ENCODE measurements at regions not wholly inside any gene's neighbourhood (a gene's known extent, or its start where the extent isn't known, plus 50 kb on each side); places are given as distances from the start of the nearest gene placed in this dataset.

DNA sequence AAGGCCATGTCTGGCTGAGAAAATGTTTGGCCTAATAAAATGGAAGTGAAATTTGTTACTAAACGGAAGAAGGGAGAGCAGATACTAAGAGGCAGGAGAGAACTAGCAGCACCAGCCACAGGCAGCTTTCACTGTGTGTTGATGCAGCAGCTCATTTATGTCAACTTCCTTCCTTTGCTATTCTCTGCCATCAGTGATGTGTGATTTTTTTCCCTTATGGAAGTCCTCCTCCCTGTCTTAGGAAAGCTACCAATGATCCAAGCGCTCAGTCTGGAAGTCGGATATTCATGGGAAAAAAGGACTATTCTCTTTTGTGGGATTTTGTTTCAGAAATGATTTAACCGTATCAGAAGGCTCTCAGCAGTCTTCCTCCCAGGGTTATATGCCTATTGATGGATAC, 1629.2 kb downstream of the CDH8 start (continued):
- no peak for TF ChIP-seq SKI (IDR thresholded peaks at IDR 0.05; ENCODE audit: partially characterized antibody)
- no peak for TF ChIP-seq SIX4 (CRISPR knock-in tag; IDR thresholded peaks at IDR 0.05)
- TF ChIP-seq ZNF274 (CRISPR knock-in tag; IDR thresholded peaks at IDR 0.05), result no peak

DNA sequence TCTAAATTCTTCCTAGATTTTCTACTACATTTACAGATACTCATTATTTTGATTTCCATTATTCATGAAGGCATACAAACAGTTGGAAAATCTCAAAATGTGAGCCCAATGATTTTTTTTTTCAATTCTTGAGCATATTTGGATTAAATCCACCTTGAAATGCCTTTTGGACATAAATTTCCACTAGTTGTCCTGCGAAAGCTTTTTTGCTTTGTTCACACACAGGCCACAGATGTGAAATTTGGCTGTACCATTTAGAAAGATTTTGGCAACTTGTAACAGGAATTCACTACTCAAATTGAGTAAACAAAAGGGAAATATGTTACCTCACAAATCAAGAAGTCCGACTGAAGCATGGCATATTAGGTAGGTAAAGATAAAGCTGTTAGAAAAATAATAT, 1631.0 kb downstream of the CDH8 start:
- no peak overlapping the region for H3K9ac ChIP-seq (ENCODE audit: insufficient read depth, low read depth, low read length)
- DNase-seq (ENCODE audit: low spot score) (no peak), FAIRE-seq (no peak), ATAC-seq (no peak)
- no peaks in the 10 kb centered on the region for H3K79me2 ChIP-seq (ENCODE audit: insufficient read depth, low read length)
- ChIA-PET CTCF (ENCODE audit: low intra/inter-chr PET ratio, low total read pairs) (no interaction called here), POLR2A (no interaction called here)
- H3K36me3 ChIP-seq (replicated peaks in 1 of 2; ENCODE audit: control insufficient read depth in 1 of 2, insufficient read depth in 2 of 2, low read length in 2 of 2), result no peaks in the 10 kb centered on the region
- H3K4me1 ChIP-seq (ENCODE audit: insufficient read depth, low read length), result no peaks in the 10 kb centered on the region
- H3K4me3 ChIP-seq (replicated peaks in 1 of 3; ENCODE audit: insufficient read depth in 1 of 3, low read depth in 2 of 3, low read length in 3 of 3), result no peak overlapping the region
- WGBS (ENCODE audit: low lambda C conversion rate), result 33% methylated on average over 2 of the region's 2 CpGs
- peaks cover 40% of the 10 kb centered on the region for H3K9me3 ChIP-seq (ENCODE audit: low read length)
- no peak overlapping the region for H3K4me2 ChIP-seq (ENCODE audit: low read depth, low read length)
- no peaks in the 10 kb centered on the region for H4K20me1 ChIP-seq (ENCODE audit: insufficient read depth, low read length)
- H3K27me3 ChIP-seq (ENCODE audit: control insufficient read depth in 1 of 2, insufficient read depth in 2 of 2, low read length in 2 of 2), result no peaks in the 10 kb centered on the region
- no peak overlapping the region for H3K27ac ChIP-seq (ENCODE audit: extremely low read length, insufficient read depth, low read length)
- intact Hi-C loops (cut with micrococcal nuclease; ENCODE audit: unreplicated experiment) (no loop called here), in situ Hi-C loops (cut with HindIII; ENCODE audit: extremely low pct_ligation_motif_present, low pct_unique_long_range_greater_than_20kb) (no loop called here)
- no peak overlapping the region for H2AFZ ChIP-seq (ENCODE audit: low read length)
- BruUV-seq (replicated peaks), result no TSS peak
- no peak for TF ChIP-seq ESRRA (CRISPR knock-in tag; IDR thresholded peaks at IDR 0.05; ENCODE audit: low read depth)
- TF ChIP-seq RELA (CRISPR knock-in tag; IDR thresholded peaks at IDR 0.05), result no peak
- no peak for TF ChIP-seq LRRFIP1 (CRISPR knock-in tag; conservative IDR thresholded peaks at IDR 0.05)
- TF ChIP-seq KLF11 (CRISPR knock-in tag; IDR thresholded peaks at IDR 0.05), result no peak
- no peak for TF ChIP-seq HOXA7 (CRISPR knock-in tag; IDR thresholded peaks at IDR 0.05)
- no peak for TF ChIP-seq ZMYM3 (CRISPR knock-in tag; IDR thresholded peaks at IDR 0.05)
- TF ChIP-seq, protein P1, sequence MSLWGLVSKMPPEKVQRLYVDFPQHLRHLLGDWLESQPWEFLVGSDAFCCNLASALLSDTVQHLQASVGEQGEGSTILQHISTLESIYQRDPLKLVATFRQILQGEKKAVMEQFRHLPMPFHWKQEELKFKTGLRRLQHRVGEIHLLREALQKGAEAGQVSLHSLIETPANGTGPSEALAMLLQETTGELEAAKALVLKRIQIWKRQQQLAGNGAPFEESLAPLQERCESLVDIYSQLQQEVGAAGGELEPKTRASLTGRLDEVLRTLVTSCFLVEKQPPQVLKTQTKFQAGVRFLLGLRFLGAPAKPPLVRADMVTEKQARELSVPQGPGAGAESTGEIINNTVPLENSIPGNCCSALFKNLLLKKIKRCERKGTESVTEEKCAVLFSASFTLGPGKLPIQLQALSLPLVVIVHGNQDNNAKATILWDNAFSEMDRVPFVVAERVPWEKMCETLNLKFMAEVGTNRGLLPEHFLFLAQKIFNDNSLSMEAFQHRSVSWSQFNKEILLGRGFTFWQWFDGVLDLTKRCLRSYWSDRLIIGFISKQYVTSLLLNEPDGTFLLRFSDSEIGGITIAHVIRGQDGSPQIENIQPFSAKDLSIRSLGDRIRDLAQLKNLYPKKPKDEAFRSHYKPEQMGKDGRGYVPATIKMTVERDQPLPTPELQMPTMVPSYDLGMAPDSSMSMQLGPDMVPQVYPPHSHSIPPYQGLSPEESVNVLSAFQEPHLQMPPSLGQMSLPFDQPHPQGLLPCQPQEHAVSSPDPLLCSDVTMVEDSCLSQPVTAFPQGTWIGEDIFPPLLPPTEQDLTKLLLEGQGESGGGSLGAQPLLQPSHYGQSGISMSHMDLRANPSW (CRISPR knock-in tag; IDR thresholded peaks at IDR 0.05; ENCODE audit: borderline replicate concordance), result no peak
- no peak for TF ChIP-seq ZBTB39 (CRISPR knock-in tag; IDR thresholded peaks at IDR 0.05)
- no peak for TF ChIP-seq ZNF597 (CRISPR knock-in tag; IDR thresholded peaks at IDR 0.05)
- no peak for TF ChIP-seq ARNTL (CRISPR knock-in tag; IDR thresholded peaks at IDR 0.05)
- no peak for TF ChIP-seq HOXA3 (CRISPR knock-in tag; IDR thresholded peaks at IDR 0.05)
- TF ChIP-seq DNMT1 (CRISPR knock-in tag; IDR thresholded peaks at IDR 0.05), result no peak
- TF ChIP-seq ZBTB20 (CRISPR knock-in tag; IDR thresholded peaks at IDR 0.05; ENCODE audit: borderline replicate concordance, low read depth), result no peak
- no peak for TF ChIP-seq NCOA2 (CRISPR knock-in tag; IDR thresholded peaks at IDR 0.05)
- no peak for TF ChIP-seq ZBTB21 (CRISPR knock-in tag; IDR thresholded peaks at IDR 0.05)

Data from HepG2 (cell line).